HG02885 (cell line): ENCODE measurements at regions not wholly inside any gene's neighbourhood (a gene's known extent, or its start where the extent isn't known, plus 50 kb on each side); places are given as distances from the start of the nearest gene placed in this dataset.

Experiments
- ATAC-seq: cut with Tn5 transposase; IDR thresholded peaks from one replicate; pipeline ENCODE4 v1.9.1; 2021; ENCODE audit warnings: mild to moderate bottlenecking; ENCODE audit not compliant: unreplicated experiment, poor library complexity

DNA sequence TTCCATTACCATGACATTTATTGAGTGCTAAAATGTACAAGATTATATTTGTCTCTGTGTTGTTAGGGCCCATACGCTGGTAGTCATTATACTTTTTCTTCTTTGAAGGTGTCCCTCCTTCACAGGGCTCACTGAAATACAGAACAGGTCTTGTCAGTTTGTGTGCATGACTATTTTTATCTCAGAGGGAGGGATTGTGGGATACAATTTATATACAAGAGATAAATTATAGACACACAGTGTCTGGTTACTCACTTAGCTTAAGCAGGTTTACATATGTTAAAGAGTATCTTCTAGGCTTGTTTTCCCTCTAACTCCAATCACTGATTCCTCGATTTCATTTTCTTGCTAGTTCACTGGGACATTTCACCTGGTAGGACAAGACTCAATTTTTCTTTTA is 143.3 kb upstream of the GUCY1A1 start:
- ATAC-seq = no peak

DNA sequence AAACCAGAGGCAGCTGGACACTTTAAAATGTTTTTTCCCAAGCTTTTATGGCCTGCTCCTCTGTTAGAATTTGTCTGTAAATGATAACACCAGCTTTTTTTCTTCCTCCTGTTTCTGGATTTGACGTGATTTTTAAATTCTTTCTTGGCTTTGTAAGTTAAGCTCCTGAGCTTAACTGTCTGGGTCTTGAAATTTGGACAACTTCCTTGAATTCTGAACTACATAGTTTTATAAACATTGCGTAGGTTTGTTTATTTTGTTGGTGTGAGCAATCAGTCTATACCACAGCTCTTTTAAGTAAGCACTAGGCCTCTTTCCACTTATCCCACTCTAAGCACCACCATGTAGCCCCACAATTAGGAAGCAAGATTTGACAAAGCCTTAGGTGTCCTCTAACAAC is 144.4 kb upstream of the GUCY1A1 start:
- ATAC-seq = no peak

DNA sequence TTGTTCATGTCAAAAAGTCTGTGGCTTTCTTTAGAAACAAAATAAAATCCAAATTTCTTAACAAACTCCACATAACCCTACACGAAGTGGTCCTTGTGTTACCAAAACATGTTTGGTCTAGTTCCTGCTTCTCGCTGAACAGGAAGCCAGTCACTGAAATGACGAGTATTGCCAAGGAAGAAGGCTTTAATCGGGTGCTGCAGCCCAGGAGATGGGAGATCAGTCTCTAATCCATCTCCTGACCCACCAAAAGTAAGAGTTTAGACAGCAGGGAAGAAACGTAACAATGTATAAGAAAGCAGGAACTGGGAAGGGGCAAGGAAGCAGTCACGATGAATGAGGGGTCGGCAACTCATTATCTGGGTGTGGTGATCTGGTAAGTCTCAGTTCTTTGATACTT is 144.6 kb upstream of the MAP9 start:
- ATAC-seq = no peak

DNA sequence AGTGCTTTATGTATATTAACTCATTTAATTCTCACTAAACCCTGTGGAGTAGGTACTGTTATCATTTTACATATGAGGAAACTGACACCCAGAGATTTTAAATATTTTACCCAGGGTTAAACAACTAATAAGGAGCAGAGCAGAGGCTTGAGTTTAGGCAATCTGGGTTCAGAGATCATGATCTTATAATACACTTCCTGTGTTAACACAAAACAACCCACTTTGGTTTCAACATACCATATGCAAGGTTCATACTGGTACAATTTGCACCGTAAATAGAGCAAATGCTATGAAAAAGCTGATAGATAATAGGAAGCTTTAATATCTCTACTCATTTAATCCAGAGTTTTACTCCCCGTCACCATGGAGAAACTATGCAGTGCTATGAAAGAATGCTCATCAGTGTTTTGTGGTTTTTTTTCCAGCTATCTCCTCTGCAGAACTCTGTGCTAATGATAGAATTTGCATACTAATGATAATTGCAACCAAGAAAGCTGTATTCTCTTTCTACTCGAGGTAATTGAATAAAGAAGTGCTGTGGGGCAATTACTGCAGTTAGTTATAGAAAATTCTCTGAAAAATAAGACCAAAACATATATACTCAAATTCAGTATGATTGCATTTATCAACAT is 138.8 kb upstream of the MAP9 start:
- ATAC-seq = no peak

DNA sequence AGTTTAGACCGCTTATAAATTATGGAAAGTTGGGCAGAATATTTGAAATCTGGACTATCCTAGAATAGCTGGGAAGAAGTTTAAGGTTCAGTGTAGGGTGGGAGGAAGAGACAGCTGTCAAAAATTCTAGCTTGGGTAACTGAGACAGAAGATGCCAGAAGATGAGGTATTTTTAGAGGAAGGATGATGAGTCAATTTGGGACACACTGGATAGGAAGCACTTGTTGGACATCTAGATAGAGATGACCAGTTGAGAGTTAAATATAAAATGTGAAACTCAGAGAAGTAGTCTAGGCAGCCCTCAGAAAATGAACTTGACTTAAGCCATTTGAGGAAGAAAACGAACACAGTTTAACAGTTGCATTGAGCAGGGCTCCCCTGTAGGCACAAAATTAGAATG is 137.9 kb upstream of the MAP9 start:
- no peak for ATAC-seq

DNA sequence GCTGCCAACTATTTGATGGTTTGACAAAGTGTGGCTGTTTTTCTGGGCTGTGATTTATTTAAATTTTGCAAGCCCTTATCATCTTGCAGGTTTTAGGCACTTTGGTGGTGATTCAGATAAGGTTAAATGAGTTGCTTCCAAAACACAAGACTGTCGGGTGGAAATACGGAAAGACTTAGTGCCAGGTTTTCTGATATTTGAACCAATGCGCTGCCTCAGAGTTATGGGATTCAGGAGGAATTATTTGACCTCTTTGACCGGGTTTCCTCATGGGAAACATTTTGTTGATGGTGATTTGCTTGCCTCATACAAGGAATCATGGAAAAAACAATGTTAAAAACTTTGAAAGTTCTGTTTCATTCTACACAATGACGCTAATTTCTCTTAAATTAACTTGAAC is 136.1 kb upstream of the MAP9 start:
- no peak for ATAC-seq

DNA sequence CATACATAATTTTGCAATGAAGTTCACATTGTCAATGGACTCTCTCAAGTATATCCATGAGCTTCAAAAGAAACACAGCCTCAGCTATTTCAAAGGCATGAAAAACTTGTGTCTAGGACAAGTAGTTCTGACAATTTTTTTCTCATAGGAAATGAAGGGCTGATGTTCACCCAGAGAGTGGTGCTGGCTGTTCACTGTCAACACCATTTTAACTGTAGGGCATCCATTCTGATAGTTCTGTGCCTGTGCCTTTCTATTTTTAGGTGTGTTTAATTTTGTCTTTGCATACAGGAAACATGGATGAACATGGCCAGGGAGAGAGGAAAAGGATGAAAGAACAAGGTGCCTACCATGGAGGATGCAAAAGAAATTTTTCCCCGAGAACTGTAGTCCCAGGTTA is 135.3 kb upstream of the MAP9 start:
- ATAC-seq = no peak

DNA sequence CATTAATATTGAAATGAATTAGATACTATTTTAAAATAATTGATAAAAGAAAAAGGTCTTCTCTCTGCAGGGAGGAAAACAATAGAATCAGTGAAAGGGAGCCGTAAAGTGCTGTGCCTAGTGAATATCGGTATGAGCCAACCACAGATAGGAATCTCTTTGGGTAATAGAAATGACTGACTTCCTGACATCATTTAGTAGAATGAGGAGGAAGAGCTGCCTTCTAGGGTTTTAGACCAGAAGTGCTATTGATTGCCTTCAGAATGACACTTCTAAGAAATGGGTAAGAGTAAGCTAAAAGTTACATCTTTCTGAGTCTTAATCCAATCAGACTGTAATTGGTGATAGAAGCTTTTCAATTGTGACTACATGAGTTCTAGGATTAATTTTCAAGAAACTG is 134.0 kb upstream of the MAP9 start:
- no peak for ATAC-seq

DNA sequence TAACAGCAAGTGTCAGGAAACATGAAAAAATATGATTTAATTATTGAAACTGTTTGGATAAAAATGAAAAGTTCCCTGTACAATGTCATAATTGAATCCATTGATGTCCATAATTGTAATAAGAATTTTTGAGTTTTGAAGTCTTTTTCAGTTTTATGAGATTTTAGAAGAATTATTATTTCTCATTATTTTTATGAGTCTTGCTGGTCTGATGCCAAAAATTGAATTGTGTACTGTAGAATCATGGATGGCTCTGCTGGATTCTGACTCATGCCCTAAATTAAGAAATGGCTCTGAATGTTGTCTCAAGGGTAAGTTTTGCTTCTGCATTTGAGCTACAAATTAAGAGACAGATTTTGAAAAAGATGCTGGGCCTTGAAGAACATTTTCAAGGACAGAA is 132.8 kb upstream of the MAP9 start:
- ATAC-seq = no peak

DNA sequence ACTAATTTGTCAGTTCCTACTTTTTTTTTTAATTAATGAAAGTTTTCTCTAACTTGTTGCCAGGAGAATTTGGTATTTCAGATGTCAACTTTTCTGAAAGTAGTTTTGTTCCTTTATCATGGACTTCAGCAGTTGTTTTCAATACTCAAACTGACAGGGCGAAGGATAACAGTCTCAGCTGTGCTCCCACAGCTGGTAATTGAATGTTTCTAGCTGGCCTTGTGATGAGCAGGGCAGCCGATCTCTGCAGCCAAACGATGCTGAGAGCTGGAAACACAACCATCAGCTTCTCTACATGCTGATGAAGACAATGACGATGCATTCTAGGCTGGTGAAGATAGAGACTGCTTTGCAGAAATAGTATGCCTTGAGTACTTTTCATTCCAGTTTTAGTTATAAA is 130.0 kb upstream of the MAP9 start:
- no peak for ATAC-seq

DNA sequence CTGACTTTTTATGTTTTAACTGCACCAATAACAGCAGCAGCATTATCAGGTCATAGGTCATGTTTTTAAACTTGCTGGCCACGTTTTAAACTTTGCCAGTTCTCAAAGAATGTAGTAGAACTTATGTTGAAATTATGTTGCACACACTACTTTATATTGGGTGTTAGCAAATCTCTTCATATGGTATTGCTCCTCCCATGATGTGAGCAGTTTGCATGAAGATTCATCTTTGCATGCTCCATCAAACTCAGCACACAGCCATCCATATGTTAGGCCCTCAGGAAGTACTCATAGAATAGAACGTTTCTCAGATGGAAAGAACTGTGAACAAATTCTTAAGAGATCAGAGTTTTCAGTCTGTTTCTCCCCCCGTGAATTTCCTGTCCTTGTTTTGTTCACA is 128.6 kb upstream of the MAP9 start:
- ATAC-seq = no peak

DNA sequence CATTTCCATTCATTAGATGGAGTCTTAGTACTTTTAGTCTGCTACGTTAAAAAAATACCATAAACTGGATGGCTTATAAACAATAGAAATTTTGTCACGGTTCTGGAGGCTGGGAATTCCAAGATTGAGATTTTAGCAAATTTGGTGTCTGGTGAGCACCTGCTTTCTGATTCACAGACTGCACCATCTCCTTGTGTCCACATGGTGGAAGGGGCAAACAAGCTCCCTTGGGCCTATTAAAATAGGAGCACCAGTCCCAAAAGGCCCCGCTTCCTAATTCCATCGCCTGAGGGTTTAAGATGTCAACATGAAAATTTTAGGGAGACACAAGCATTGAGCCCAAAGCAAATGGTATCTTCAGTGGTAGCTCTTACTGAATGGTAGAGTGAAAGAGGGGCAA is 120.5 kb upstream of the MAP9 start:
- no peak for ATAC-seq

DNA sequence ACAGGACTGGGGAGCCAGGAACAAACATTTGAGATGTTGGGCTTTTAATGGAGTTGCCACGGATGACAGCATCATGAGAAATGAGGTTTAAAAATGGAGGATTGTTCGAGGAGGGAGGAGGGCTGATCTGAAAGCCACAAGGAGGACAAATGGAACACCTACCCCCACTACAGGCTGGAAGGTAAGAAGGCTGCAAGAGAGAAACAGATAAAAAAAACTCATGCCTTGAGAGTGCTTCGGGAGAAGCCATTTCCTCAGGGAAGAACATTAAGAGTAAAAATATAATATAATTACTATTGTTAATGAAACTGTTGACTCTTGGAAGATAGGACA is 119.5 kb upstream of the MAP9 start:
- no peak for ATAC-seq

DNA sequence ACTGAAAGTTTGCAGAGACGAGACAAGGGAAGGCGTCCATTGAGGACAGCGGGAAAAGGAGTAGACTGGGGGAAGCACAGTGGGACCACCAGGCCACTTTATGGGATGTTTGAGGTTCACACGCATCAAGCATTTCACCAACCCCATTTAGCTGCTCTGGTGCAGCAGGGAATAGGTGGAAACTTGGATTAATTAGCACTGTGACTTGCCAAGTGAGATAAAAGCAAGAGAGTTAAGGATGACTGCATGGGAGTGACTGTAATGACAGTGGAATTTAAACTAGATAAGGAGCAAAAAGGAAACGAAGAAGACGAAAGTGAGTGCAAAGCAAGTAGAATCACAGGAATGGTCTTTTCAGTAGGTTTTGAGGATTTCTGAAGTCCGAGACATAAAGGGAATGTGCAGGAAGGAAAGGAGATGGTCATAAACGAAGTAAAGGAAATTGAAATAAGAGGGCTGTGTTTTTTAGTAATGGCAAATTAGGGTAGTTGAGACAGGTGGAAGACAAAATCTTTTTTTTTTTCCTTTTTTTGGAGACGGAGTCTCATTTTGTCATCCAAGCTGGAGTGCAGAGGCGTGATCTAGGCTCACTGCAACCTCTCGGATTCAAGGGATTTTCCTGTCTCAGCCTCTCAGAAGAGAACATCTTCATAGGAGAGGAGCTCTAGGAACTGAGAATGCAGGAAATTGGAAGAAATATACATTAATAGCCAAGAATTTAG is 119.0 kb upstream of the MAP9 start:
- ATAC-seq = no peak

DNA sequence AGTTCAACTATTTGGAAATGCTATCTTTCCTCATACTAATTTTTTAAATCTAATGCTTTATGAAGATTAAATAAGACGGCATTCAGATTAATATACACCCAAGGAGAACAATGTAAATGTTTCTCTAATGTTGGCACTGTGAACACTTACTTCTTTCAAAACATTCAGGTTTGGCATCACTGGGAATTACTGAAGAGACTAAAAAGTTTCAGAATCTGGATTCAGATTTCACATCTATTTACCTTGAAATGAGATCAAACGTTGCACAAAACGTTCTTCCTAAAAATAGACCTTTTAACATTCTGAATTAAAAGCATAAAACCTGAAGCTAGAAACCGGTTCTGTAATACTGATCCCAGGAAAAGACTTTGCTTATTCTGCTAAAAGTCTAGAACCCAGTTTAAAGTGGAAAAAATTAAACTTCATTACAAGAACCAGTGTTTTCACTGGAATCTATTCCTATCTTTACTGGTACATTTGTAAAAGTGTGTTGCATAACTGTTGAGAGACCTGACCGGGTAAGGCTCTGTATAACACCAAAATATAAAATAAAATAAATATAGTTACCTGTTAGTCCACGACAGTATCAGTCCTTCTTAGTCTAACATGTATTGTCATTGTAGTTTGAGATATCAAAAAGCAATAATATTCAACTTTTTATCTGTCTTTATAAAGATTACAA is 117.4 kb upstream of the MAP9 start:
- ATAC-seq = no peak

DNA sequence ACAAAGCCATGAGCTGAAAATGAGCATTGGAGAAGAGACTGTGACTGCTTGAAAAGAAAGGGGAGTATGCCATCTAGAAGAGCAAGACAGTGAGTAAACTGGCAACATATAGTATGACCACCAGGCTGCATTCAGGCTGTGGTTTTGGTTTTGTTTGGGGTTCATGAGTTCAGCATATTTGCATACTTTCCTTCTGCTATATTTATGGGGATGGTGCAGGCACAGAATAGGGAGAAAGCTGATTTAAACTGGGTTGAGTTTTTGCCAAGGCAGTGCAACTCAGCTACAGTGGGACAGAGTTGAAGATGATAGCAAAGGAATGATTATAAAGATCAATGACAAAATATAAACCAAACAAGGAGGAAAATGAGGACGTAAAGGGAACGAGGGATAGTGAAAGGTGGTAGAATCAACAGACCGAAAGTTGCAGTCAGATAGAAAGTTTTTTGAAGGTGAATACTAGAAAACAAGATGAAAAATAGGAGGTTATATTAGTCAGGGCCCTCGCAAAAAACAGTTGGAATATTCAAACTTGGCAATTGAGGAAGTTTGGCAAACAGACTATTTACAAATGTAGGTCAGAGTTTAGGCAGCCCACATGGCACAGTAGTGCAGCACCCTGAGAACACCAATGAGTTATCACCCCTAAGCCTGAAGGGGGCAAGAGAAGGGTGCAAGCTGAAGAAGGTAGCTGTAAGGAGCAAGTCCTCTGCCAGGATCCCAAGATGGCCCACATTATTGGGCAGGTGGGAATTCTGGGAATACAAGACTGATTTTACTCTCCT is 114.8 kb upstream of the MAP9 start:
- peak; percentile 97 for ATAC-seq

DNA sequence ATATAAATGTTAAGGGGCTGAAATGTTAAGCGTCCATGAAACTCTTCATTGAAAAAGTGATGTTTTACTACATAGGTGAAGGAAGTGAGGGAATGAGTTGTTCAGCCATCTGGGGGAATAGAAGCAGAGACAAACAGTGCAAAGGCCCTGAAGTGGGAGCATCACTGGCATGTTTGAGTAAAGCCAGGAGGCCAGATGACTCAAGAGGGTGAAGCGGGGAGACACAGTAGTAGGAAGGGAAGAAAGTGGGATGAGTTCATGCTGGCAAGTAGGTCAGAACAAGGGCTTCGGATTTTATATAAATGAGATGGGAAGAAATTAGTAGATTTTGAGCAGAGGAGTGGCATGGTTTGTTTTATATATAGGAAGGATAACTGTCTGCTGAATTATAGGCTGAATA is 112.5 kb upstream of the MAP9 start:
- ATAC-seq = no peak

DNA sequence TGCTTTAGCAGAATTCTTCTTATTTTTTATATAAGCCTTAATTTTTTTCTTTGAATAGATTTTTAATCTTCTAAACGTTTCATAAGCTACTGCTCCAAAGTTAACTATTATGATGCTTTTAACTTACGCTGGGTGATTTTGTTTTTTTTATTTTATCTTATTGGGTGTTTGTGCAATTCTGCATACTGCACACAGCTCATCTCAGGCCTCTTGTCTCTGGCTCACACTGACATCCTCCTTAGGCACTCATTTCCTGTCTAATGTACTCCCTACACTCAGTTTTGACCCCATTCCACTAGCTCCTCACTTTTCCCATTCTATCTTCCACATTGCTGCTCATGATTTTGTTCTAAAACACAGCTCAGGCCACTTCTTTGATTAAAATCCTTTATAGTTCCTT is 111.9 kb upstream of the MAP9 start:
- no peak for ATAC-seq

DNA sequence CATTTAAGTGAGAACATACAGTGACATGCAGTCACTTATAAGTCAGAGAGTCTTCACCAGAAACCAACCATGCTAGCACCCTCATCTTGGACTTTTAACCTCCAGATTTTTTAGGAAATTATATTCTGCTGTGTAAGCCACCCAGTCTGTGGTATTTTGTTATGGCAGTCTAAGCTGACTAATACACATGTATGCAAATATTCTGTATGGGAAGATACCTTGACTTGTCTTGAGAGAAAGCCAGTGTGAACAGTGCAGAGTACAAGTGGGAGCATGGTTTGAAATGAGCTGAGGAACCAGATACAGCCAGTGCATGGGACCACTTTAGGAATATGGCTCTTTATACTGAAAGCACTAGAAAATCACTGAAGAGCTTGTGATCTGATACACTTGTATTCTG is 110.4 kb upstream of the MAP9 start:
- peak; percentile 23 for ATAC-seq

DNA sequence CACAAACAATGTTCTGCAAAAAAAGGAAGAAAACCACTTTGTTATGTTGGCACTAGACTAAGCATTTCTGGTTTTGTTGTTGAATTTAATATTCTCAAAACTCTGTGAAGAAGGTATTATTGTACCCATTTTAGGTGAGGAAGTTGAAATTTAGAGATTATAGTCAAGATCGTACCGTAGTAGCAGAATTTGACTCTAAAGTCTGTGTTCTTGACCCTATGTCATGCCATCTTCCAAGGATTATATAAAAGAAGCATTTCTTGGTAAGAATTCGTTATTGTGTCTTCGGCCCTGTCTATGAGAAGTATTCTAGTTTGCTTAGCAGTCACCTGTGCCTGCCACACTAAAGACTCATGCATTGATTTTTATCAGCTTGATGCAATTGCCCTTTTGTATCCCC is 104.4 kb upstream of the MAP9 start:
- no peak for ATAC-seq

DNA sequence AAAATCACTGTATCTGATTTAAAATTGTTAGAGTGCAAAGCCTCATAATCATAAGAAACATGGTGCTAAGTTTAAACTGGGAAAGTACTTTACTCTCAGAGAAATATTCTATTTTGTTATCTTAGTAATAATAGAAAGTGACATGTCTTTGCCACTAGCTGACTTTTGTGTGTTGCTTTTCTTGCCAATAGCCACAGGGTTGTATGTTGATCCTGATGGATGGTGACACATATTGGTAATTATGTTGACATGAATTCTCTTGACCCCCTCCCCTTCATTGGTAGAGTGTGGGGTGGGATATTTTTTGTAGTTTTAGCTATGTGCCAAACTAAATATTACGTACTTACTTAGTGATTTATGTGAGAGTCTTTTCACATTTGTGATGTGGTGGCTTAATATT is 103.1 kb upstream of the MAP9 start:
- ATAC-seq = no peak
